A549 (cell line): ENCODE measurements at regions not wholly inside any gene's neighbourhood (a gene's known extent, or its start where the extent isn't known, plus 50 kb on each side); places are given as distances from the start of the nearest gene placed in this dataset.

Experiments
- ATAC-seq, 2 experiments: fragments of 200-7000 bp in 1 of 2; fragments of >200 bp in 1 of 2; cut with Nextera tagmentation in 1 of 2; cut with Tn5 transposase in 1 of 2; 3 replicates each; pipeline versions ENCODE4 v1.8.0 to v1.9.1; 2018 to 2020; ENCODE audit warnings: mild to moderate bottlenecking in 1 of 2, moderate library complexity in 1 of 2
- CTCF ChIA-PET: fragments of 300-600 bp; sonication (Branson Sonifier 250); formaldehyde crosslinking; extraction: SDS; loops from one replicate; lab custom pipeline; 2021; ENCODE audit warnings: antibody characterized with exemption, inconsistent platforms; lab: Yijun Ruan, JAX
- POLR2A ChIA-PET: fragments of 350-600 bp; formaldehyde crosslinking; extraction: SDS; loops from one replicate; lab custom pipeline; 2021; ENCODE audit warnings: antibody characterized with exemption, inconsistent platforms; lab: Yijun Ruan, JAX
- DNase-seq, 2 experiments: peaks; one replicate each; pipeline versions ENCODE4 v3.0.0 to v3.0.0-alpha.2; 2011 to 2016; ENCODE audit warnings: low read depth in 1 of 2, low spot score in 1 of 2
- FAIRE-seq: peaks from 2 replicates; lab custom pipeline; 2011; peaks lifted over from hg19 to GRCh38; lab: Jason Lieb, UNC
- H3K27ac ChIP-seq, 2 experiments: fragments of >200 bp; sonication (Bioruptor Twin); formaldehyde crosslinking; 3 replicates each; pipeline ENCODE4 v1.5.1; 2016 to 2017
- H3K4me1 ChIP-seq: fragments of >200 bp; sonication (Bioruptor Twin); formaldehyde crosslinking; 3 replicates; pipeline ENCODE4 v1.6.1; 2016
- H3K4me2 ChIP-seq: fragments of >200 bp; sonication (Bioruptor Twin); formaldehyde crosslinking; 3 replicates; pipeline ENCODE4 v1.6.1; 2016
- H3K4me3 ChIP-seq: fragments of >200 bp; sonication (Bioruptor Twin); formaldehyde crosslinking; 3 replicates; pipeline ENCODE4 v1.5.1; 2016
- H3K9me3 ChIP-seq: fragments of >200 bp; sonication (Bioruptor Twin); formaldehyde crosslinking; 3 replicates; pipeline ENCODE4 v1.6.1; 2016
- CBX2 ChIP-seq: fragments of 200-600 bp; sonication (generic); IDR thresholded peaks from 2 replicates; pipeline ENCODE4 v1.6.1; 2016; ENCODE audit warnings: low read depth, mild to moderate bottlenecking, borderline replicate concordance
- EHF ChIP-seq: fragments of 250-450 bp; sonication (Bioruptor Pico); IDR thresholded peaks from 2 replicates; pipeline ENCODE4 v1.5.0; 2020; ENCODE audit warnings: mild to moderate bottlenecking
- FOSB ChIP-seq: fragments of 250-450 bp; sonication (Bioruptor Pico); IDR thresholded peaks from 2 replicates; pipeline ENCODE4 v1.5.0; 2020; ENCODE audit warnings: mild to moderate bottlenecking, moderate library complexity
- FOSL2 ChIP-seq, 2 experiments: fragments of 450-650 bp in 1 of 2; fragments of >200 bp in 1 of 2; sonication (Bioruptor Twin) in 1 of 2; formaldehyde crosslinking; IDR thresholded peaks; 2 replicates each; pipeline versions ENCODE4 v1.5.0 to v1.6.1; 2016 to 2020; ENCODE audit warnings: mild to moderate bottlenecking in 1 of 2, moderate library complexity in 1 of 2
- HOXA7 ChIP-seq: fragments of 250-450 bp; sonication (Bioruptor Pico); IDR thresholded peaks from 2 replicates; pipeline ENCODE4 v1.5.0; 2020; ENCODE audit warnings: mild to moderate bottlenecking, moderate library complexity
- MAFK ChIP-seq: fragments of 450-650 bp; IDR thresholded peaks from 2 replicates; pipeline ENCODE4 v1.6.1; 2014; ENCODE audit not compliant: partially characterized antibody
- NFE2L2 ChIP-seq: fragments of 150-350 bp; conservative IDR thresholded peaks from 2 replicates; pipeline ENCODE4 v1.6.1; 2014; ENCODE audit warnings: low read length
- POLR2AphosphoS2 ChIP-seq: conservative IDR thresholded peaks from 2 replicates; pipeline ENCODE4 v1.6.1; 2012; ENCODE audit warnings: low read length, improper control_type of control experiment, inconsistent platforms
- RAD21 ChIP-seq, 2 experiments: fragments of >200 bp in 1 of 2; sonication (Bioruptor Twin) in 1 of 2; formaldehyde crosslinking in 1 of 2; IDR thresholded peaks in 1 of 2; conservative IDR thresholded peaks in 1 of 2; 2 replicates in 1 of 2; 3 replicates in 1 of 2; pipeline ENCODE4 v1.6.1; 2012 to 2018; ENCODE audit warnings: inconsistent platforms in 1 of 2
- TFCP2L1 ChIP-seq: fragments of 250-450 bp; sonication (Bioruptor Pico); IDR thresholded peaks from 2 replicates; pipeline ENCODE4 v1.5.0; 2021; ENCODE audit warnings: mild to moderate bottlenecking
- TP53 ChIP-seq: fragments of 250-450 bp; sonication (Bioruptor Pico); IDR thresholded peaks from 2 replicates; pipeline ENCODE4 v1.5.0; 2021; ENCODE audit warnings: mild to moderate bottlenecking, moderate library complexity
- ZC3H11A ChIP-seq: fragments of 450-650 bp; IDR thresholded peaks from 2 replicates; pipeline ENCODE4 v1.6.1; 2014; ENCODE audit warnings: antibody characterized with exemption, mild to moderate bottlenecking
- ZNF302 ChIP-seq: fragments of 250-450 bp; sonication (Bioruptor Pico); IDR thresholded peaks from 2 replicates; pipeline ENCODE4 v1.9.0; 2021; ENCODE audit warnings: inconsistent platforms, mild to moderate bottlenecking, moderate library complexity
- ZSCAN20 ChIP-seq: fragments of 250-450 bp; sonication (Bioruptor Pico); IDR thresholded peaks from 2 replicates; pipeline ENCODE4 v1.8.0; 2022; ENCODE audit warnings: mild to moderate bottlenecking, moderate library complexity
- WGBS: methylation state at CpG from one replicate; pipeline ENCODE4 v1.1.6; 2017; ENCODE audit errors: missing lambda C conversion rate; 5-methylcytosine and 5-hydroxymethylcytosine counted together
- TF ChIP-seq, protein P1 (sequence below): IDR thresholded peaks from 2 replicates; pipeline ENCODE4 v1.6.1; 2012
- TF ChIP-seq, protein P2 (sequence below): fragments of >200 bp; sonication (Bioruptor Twin); formaldehyde crosslinking; IDR thresholded peaks from 2 replicates; pipeline ENCODE4 v1.6.1; 2016
- TF ChIP-seq, protein P3 (sequence below): fragments of >200 bp; sonication (Bioruptor Twin); formaldehyde crosslinking; IDR thresholded peaks from 3 replicates; pipeline ENCODE4 v1.6.1; 2016
- TF ChIP-seq, protein P4 (sequence below): fragments of 200-600 bp; sonication (generic); IDR thresholded peaks from 2 replicates; pipeline ENCODE4 v1.6.1; 2016; ENCODE audit warnings: antibody characterized with exemption, mild to moderate bottlenecking, moderate library complexity

DNA sequence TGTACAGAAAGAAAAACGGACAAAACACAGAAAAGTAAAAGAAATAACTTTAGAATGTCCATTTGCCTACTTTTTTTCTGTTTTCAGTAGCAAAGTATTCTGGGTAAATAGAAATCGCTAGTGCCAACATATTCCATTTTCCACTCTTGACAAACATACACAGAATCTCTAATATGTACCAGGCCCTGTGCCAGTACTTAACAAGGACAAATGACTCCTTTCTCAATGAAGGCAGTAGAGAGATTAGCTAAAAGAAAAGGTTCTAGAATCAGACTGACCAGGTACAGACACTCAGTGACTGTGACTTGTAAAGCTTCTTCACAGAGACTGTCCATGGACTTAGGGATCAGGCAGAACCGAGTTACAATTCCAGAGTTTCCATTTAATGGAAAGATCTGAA is 165.8 kb upstream of the STAC start:
- DNase-seq (no peak), ATAC-seq (no peak)
- POLR2A ChIA-PET, result no interaction called here

DNA sequence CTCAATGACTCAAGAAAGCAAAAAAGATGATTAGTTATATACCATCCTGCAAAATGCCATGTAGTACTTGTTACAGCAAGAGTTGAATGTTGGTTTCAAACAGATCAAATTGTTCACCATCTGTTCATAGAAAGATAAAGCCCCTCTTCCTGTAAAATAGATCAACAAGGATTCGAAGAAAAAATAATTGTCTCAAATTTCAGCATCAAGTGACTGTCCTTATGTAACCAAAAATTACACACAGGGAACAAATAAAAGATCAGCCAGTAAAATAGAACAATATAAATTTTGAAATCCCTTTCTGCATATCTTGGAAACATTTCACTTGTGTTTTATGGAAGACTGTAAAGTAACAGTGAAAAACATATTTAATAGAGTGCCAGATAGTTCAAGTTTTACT is 165.1 kb upstream of the STAC start:
- FAIRE-seq, result no peak
- Histone ChIP-seq H3K4me3 (no peak overlapping the region), H3K4me2 (peak overlapping the region; percentile 35; the same call in 1 of the 3 replicates), H3K27ac (no peak overlapping the region), H3K9me3 (no peaks in the 10 kb centered on the region), H3K4me1 (peaks cover 19% of the 10 kb centered on the region)
- CTCF ChIA-PET, result no interaction called here
- 24% methylated on average over 1 of the region's 1 CpG for WGBS
- DNase-seq, result no peak
- TF ChIP-seq, protein P1, sequence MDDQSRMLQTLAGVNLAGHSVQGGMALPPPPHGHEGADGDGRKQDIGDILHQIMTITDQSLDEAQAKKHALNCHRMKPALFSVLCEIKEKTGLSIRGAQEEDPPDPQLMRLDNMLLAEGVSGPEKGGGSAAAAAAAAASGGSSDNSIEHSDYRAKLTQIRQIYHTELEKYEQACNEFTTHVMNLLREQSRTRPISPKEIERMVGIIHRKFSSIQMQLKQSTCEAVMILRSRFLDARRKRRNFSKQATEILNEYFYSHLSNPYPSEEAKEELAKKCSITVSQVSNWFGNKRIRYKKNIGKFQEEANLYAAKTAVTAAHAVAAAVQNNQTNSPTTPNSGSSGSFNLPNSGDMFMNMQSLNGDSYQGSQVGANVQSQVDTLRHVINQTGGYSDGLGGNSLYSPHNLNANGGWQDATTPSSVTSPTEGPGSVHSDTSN, result no peak
- TF ChIP-seq EHF (CRISPR knock-in tag) (no peak), POLR2AphosphoS2 (no peak), FOSB (no peak), ZNF302 (no peak), TFCP2L1 (CRISPR knock-in tag) (no peak)
- no peak for ATAC-seq
- POLR2A ChIA-PET, result no interaction called here

More for the DNA sequence above, 165.8 kb upstream of the STAC start:
- Histone ChIP-seq H3K27ac (0 out of 6 replicates have a peak overlapping the region, but pooled peaks of 1 of the 2 experiments have one; percentile 44), H3K4me1 (peaks cover 19% of the 10 kb centered on the region), H3K4me3 (no peak overlapping the region), H3K4me2 (peak overlapping the region; percentile 35), H3K9me3 (no peaks in the 10 kb centered on the region)
- CTCF ChIA-PET, result no interaction called here
- no peak for FAIRE-seq
- WGBS, result 2% methylated on average over 3 of the region's 3 CpGs
- no peak for TF ChIP-seq ZSCAN20 (CRISPR knock-in tag)
- no peak for TF ChIP-seq NFE2L2
- TF ChIP-seq HOXA7 (CRISPR knock-in tag), result no peak
- TF ChIP-seq CBX2, result no peak
- TF ChIP-seq, protein P2, sequence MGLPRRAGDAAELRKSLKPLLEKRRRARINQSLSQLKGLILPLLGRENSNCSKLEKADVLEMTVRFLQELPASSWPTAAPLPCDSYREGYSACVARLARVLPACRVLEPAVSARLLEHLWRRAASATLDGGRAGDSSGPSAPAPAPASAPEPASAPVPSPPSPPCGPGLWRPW, result no peak
- TF ChIP-seq, all 56 proteins: peak for 0

DNA sequence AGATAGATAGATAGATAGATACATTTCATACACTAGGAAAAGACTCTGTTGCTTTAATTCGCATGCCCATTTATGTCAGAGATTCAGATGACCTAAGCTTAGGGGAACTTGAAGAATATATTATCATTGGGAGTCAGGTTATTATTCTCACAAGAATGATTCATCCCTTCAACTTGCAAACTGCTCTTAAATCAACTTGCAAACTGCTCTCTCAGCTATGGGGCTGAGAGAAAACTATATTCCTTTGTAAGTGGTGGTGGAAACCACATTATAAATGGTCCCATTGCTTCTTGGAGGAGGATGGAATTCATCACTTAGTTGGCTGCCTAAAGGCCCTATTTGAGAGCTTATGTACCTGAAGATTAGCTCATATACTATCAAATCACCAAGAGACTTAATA is 160.9 kb upstream of the STAC start:
- CTCF ChIA-PET, result no interaction called here
- 39% methylated on average over 1 of the region's 1 CpG for WGBS
- H3K4me2 ChIP-seq, result no peak overlapping the region
- no peaks in the 10 kb centered on the region for H3K9me3 ChIP-seq
- H3K4me1 ChIP-seq, result peaks cover 3% of the 10 kb centered on the region; the same call in 1 of the 3 replicates
- ATAC-seq, result peak in 1 of 2 experiments; percentile 24; a peak in 1 of 6 replicates
- H3K27ac ChIP-seq, result no peak overlapping the region
- no peak overlapping the region for H3K4me3 ChIP-seq
- TF ChIP-seq RAD21 (conservative IDR thresholded peaks at IDR 0.05 in 1 of 2, IDR thresholded peaks at IDR 0.05 in 1 of 2), result no peak
- no peak for TF ChIP-seq NFE2L2
- TF ChIP-seq, protein P3, sequence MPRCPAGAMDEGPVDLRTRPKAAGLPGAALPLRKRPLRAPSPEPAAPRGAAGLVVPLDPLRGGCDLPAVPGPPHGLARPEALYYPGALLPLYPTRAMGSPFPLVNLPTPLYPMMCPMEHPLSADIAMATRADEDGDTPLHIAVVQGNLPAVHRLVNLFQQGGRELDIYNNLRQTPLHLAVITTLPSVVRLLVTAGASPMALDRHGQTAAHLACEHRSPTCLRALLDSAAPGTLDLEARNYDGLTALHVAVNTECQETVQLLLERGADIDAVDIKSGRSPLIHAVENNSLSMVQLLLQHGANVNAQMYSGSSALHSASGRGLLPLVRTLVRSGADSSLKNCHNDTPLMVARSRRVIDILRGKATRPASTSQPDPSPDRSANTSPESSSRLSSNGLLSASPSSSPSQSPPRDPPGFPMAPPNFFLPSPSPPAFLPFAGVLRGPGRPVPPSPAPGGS, result no peak
- no peak for TF ChIP-seq POLR2AphosphoS2
- TF ChIP-seq ZC3H11A, result no peak
- TF ChIP-seq, protein P4, sequence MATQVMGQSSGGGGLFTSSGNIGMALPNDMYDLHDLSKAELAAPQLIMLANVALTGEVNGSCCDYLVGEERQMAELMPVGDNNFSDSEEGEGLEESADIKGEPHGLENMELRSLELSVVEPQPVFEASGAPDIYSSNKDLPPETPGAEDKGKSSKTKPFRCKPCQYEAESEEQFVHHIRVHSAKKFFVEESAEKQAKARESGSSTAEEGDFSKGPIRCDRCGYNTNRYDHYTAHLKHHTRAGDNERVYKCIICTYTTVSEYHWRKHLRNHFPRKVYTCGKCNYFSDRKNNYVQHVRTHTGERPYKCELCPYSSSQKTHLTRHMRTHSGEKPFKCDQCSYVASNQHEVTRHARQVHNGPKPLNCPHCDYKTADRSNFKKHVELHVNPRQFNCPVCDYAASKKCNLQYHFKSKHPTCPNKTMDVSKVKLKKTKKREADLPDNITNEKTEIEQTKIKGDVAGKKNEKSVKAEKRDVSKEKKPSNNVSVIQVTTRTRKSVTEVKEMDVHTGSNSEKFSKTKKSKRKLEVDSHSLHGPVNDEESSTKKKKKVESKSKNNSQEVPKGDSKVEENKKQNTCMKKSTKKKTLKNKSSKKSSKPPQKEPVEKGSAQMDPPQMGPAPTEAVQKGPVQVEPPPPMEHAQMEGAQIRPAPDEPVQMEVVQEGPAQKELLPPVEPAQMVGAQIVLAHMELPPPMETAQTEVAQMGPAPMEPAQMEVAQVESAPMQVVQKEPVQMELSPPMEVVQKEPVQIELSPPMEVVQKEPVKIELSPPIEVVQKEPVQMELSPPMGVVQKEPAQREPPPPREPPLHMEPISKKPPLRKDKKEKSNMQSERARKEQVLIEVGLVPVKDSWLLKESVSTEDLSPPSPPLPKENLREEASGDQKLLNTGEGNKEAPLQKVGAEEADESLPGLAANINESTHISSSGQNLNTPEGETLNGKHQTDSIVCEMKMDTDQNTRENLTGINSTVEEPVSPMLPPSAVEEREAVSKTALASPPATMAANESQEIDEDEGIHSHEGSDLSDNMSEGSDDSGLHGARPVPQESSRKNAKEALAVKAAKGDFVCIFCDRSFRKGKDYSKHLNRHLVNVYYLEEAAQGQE, result no peak
- TF ChIP-seq TP53 (CRISPR knock-in tag), result no peak
- TF ChIP-seq, protein P1, result no peak
- TF ChIP-seq FOSL2 (IDR thresholded peaks at IDR 0.05), result no peak
- no peak for TF ChIP-seq FOSL2 (CRISPR knock-in tag; IDR thresholded peaks at IDR 0.05)
- no peak for TF ChIP-seq MAFK
- TF ChIP-seq, all 56 proteins: peak for 0
- POLR2A ChIA-PET, result no interaction called here
- DNase-seq, result no peak
- no peak for FAIRE-seq
